H1 (cell line): ENCODE measurements at regions not wholly inside any gene's neighbourhood (a gene's known extent, or its start where the extent isn't known, plus 50 kb on each side); places are given as distances from the start of the nearest gene placed in this dataset.

Experiments used
- KDM1A ChIP-seq: fragments of 200-600, 300-600 bp; sonication (generic); IDR thresholded peaks from 2 replicates; pipeline ENCODE4 v1.7.1; 2016; ENCODE audit warnings: mild to moderate bottlenecking, low read length, borderline replicate concordance
- MAFK ChIP-seq: IDR thresholded peaks from 2 replicates; pipeline ENCODE4 v1.6.1; 2012; ENCODE audit warnings: low read depth, mild to moderate bottlenecking, improper control_type of control experiment, low read length
- TAF7 ChIP-seq: optimal IDR thresholded peaks from 2 replicates; pipeline ENCODE3; 2011; ENCODE audit warnings: low read depth, mild to moderate bottlenecking, inconsistent platforms, low read length, moderate library complexity, borderline replicate concordance

GRCh38 chr12:116434155-116435011 lies 124.8 kb upstream of the MAP1LC3B2 start (continued):
- no peak for TF ChIP-seq TAF7
- no peak for TF ChIP-seq KDM1A
- no peak for TF ChIP-seq MAFK
